Neural cell (in vitro differentiated cells): ENCODE measurements at regions not wholly inside any gene's neighbourhood (a gene's known extent, or its start where the extent isn't known, plus 50 kb on each side); places are given as distances from the start of the nearest gene placed in this dataset.

Experiments used
- CTCF ChIP-seq: fragments of 450-650 bp; IDR thresholded peaks from 2 replicates; pipeline ENCODE4 v1.5.1; 2014; ENCODE audit warnings: antibody characterized with exemption, mild to moderate bottlenecking, moderate library complexity; ENCODE audit not compliant: poor library complexity, severe bottlenecking
- EZH2 ChIP-seq: fragments of 200-600, 300-800 bp; shearing (Covaris generic), sonication (generic); IDR thresholded peaks from 2 replicates; pipeline ENCODE4 v1.6.1; 2014; ENCODE audit warnings: antibody characterized with exemption, low read length, borderline replicate concordance, mild to moderate bottlenecking; ENCODE audit not compliant: insufficient read depth, poor library complexity, severe bottlenecking
- MXI1 ChIP-seq: fragments of 450-650 bp; conservative IDR thresholded peaks from 2 replicates; pipeline ENCODE4 v1.6.1; 2014; ENCODE audit warnings: antibody characterized with exemption, mild to moderate bottlenecking; ENCODE audit not compliant: poor library complexity, severe bottlenecking
- POLR2AphosphoS5 ChIP-seq: IDR thresholded peaks from 2 replicates; pipeline ENCODE4 v1.6.1; 2012
- SMC3 ChIP-seq: fragments of 450-650 bp; conservative IDR thresholded peaks from 2 replicates; pipeline ENCODE4 v1.6.1; 2014; ENCODE audit warnings: antibody characterized with exemption, mild to moderate bottlenecking, moderate library complexity; ENCODE audit not compliant: poor library complexity

GRCh38 chr2:21371499-21372003 is 247.8 kb downstream of the TDRD15 start:
- no peak for TF ChIP-seq EZH2
- TF ChIP-seq CTCF, result no peak
- no peak for TF ChIP-seq MXI1
- TF ChIP-seq SMC3, result no peak
- TF ChIP-seq POLR2AphosphoS5, result no peak
